ENCODE measurements at regions not wholly inside any gene's neighbourhood (a gene's known extent, or its start where the extent isn't known, plus 50 kb on each side); places are given as distances from the start of the nearest gene placed in this dataset.

- peak; percentile 81 to 85 (median 84) for DNase-seq
Observed at GRCh38 chr12:89183985-89184435, 168.3 kb downstream of the DUSP6 start.

GRCh38 chr12:89181271-89181920 is 170.9 kb downstream of the DUSP6 start:
- DNase-seq: peak in 2 of 3 donors; percentile 62 to 65

DNA sequence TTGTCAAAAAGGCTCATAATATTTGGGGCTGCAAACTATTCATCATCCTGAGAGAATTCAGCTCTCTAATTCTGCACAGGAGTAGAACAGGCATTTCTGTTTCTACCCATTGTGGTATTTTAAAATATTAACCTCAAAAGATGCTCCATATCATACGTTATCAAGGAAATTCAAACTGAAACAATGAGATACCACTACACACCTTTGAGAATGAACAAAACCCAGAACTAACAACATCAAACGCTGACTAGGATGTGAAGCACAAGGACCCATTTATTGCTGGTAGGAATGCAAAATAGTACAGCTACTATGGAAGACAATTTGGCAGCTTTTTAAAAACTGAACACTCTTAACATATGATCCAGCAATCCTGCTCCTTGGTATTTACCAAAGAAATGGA is 171.8 kb downstream of the DUSP6 start:
- DNase-seq: no peak

DNA sequence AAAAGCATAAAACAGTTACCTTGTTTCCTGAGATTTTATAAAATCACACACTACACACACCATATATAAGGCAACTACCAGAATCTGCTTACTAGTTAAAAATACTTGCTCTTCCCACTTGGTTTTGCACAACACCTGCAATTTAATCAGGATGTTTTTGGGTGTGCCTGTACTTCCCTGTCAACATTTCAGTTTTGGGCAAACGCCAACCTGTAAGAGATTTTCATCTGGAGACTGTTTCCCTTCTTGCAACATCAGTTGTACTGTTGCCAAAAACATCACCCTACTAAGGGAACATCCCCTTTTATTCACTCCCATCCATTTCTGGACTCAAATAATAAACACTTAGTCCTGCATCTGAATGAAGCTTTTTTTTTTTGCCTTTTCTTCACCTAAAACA is 172.3 kb downstream of the DUSP6 start:
- peak; percentile 76 to 85 (median 78) for DNase-seq

DNA sequence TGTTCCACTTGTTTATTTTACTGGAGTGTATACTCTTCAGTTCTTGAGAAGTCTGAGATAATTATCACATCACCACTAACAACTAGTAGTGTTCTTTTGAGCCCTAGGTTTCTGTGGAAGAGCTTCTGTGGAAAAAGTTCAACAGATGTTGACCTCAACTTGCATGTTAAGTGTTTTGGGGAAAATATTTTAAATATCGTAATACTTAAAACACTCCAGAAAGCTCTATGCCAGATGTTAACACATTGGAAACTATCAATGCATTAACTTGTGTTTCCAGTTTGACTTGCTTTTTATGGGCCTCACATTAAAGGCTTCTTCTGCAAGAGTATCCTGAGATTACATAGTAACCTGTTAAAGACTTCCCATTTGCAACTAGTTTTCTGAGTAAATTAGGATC is 173.1 kb downstream of the DUSP6 start:
- no peak for DNase-seq

- no peak for DNase-seq
Observed at GRCh38 chr12:89177802-89178395, 174.4 kb downstream of the DUSP6 start.

- peak in 1 of 3 donors; percentile 42 for DNase-seq
Observed at GRCh38 chr12:89176676-89177075, 175.6 kb downstream of the DUSP6 start.

GRCh38 chr12:89173678-89174077 is 178.6 kb downstream of the DUSP6 start:
- DNase-seq: no peak

GRCh38 chr12:89173096-89173495 is 179.2 kb downstream of the DUSP6 start:
- peak in 2 of 3 donors; percentile 52 to 53 for DNase-seq

DNA sequence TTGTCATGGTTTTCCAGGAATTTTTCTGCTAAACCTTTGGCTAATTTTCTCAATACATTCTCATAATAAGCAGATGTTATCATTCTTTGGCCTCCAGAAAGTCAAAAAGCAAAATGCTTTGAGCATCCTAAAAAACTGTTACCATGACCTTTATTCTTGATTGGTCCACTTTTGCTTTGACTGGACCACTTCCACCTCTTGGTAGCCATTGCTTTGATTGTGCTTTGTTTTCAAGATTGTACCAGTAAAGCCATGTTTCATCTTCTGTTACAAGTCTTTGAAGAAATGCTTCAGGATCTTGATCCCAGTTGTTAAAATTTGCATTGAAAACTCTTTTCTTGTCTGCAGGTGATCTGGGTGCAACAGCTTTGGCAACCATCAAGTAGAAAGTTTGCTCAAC is 180.1 kb downstream of the DUSP6 start:
- no peak for DNase-seq

GRCh38 chr12:89169321-89169720 is 183.0 kb downstream of the DUSP6 start:
- peak; percentile 52 to 74 (median 60) for DNase-seq

GRCh38 chr12:89167986-89168385 is 184.3 kb downstream of the DUSP6 start:
- no peak for DNase-seq

GRCh38 chr12:89166525-89166934 is 185.8 kb downstream of the DUSP6 start:
- DNase-seq: peak; percentile 85 to 99 (median 97)

DNA sequence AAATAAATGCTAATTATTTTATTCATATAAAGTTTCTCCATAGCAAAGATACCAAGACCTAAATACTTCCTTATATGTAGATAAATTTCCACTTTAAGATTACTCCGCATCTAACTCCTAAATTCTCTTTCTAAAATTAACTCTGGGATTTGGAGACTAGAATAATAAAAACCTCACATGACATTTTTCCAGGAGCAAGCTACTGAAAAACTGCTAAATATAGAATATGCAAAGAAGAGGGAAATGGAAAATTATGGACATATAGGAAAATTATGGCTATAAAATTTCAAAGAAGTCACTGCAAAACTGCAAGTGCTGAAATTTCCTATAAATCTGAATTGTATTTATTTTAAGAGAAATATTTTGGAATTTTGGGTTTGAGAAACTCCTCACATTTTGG is 186.2 kb downstream of the DUSP6 start:
- DNase-seq: no peak

DNA sequence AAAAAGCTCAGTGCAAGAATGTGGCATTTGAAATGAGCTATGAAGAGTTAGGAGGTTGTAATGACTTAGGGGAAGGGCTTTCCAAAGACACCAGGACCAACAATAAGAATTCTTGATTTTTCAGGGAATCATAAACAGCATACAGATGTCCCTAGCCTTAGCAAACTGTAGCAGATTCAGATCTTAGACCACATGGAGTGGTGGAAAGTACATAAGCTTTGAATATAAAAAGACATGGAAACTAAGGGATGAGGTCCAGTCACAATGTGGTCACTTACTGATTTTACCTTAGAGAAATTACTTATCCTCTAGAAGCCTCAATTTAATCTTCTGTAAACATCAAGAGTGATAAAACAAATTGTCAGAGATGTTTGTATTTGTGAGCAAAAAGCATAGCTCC is 186.6 kb downstream of the DUSP6 start:
- peak in 1 of 3 donors; percentile 59 for DNase-seq

- no peak for DNase-seq
Observed at GRCh38 chr12:89163918-89164317, 188.4 kb downstream of the DUSP6 start.

DNA sequence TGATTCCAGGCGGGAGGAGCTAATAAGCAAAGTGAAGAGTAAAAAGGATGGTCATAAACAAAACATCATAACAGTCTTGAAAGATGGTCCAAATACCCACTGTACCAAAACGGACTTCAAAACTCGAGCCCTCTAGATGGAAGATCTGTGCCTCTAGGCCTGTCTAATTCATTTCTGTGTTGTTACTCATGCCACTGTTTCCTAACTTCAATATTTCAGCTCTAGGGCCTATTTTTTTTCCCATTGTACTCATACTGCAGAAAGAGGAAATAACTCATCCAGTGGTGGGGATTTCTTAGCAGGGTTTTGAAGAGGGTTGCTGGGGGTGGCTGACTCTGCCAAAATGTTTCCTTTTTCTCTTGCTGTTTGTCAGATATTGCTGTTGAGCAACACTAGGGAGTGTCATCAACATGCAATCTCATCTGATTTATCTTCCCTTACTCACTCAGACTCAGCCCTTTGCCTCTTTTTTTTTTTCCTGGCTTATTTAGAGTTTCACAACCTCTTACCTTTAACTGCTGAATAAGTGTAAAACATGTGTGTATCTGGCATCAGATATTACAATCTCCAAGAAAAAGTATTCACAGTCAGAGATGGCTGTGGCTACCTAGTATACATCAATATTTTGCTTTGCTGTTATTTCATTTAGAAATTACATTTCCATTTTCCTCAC is 189.6 kb downstream of the DUSP6 start:
- DNase-seq: peak; percentile 95 to 100 (median 99)

DNA sequence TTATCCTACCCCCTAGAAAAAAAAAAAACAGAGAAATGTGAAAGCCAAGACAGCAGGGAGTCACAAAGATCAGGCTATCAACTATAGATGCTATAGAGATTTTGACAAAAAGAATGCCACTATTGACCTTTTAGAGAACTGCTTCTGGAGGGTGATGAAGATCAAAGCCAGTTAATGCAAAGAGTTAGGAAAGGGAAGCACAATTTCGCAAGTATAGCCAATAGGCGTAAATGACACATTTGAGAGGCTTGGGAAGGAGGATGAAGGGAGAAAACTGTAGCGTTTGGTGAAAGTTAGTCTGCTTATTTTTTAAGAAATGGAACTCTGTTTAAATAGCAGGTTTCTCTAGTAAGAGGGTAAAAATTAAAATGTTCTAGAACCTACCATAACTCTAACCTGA is 190.7 kb downstream of the DUSP6 start:
- peak; percentile 75 to 94 (median 87) for DNase-seq

GRCh38 chr12:89160716-89161123 is 191.6 kb downstream of the DUSP6 start:
- DNase-seq: peak; percentile 93 to 98 (median 93)

GRCh38 chr12:89157413-89157812 is 194.9 kb downstream of the DUSP6 start:
- DNase-seq: no peak

GRCh38 chr12:89156862-89157262 is 195.4 kb downstream of the DUSP6 start:
- DNase-seq: peak; percentile 81 to 99 (median 95)

DNA sequence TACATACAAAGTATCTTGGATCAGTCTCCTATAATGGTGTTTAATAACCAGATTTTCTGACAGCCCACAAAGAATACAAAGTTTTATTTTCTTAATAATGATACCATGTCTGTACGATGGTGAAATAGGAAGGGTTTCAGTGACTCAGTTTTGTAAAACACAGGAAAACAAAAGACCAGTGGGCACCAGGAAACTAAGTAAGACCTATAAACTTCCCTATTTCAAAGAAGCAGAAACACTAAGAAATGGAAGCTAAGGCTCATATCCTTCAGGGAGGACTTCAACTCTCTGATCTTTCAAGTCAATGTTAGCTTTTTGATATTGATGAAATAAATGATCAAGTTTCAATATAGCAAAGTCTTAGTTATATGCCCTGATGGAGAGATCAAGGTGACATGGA is 196.0 kb downstream of the DUSP6 start:
- peak; percentile 74 to 96 (median 93) for DNase-seq

- peak; percentile 48 to 86 (median 76) for DNase-seq
Observed at GRCh38 chr12:89155826-89156225, 196.5 kb downstream of the DUSP6 start.

Data from suppressor macrophage treated with lipopolysaccharide for 1 hour (primary cell).